ENCODE measurements at regions not wholly inside any gene's neighbourhood (a gene's known extent, or its start where the extent isn't known, plus 50 kb on each side); places are given as distances from the start of the nearest gene placed in this dataset.
"Not testable (repeated sequence)": the region's sequence is repeated elsewhere in the genome, so short reads cannot be mapped to it uniquely, and the experiment has no call there.

- not testable (repeated sequence) for TF ChIP-seq EZH2phosphoT487 (IDR thresholded peaks at IDR 0.05; ENCODE audit: borderline replicate concordance, low read length); CTCF (conservative IDR thresholded peaks at IDR 0.05; ENCODE audit: low read depth, low read length)
Observed at GRCh38 chr1:121109025-121109424, 75.1 kb downstream of the FAM72B start.

Measured in PC-3 (cell line).